HG03571 (cell line): ENCODE measurements at regions not wholly inside any gene's neighbourhood (a gene's known extent, or its start where the extent isn't known, plus 50 kb on each side); places are given as distances from the start of the nearest gene placed in this dataset.
"Not testable (repeated sequence)": the region's sequence is repeated elsewhere in the genome, so short reads cannot be mapped to it uniquely, and the experiment has no call there.

Experiments used
- ATAC-seq: cut with Tn5 transposase; IDR thresholded peaks from one replicate; pipeline ENCODE4 v1.9.1; 2021; ENCODE audit not compliant: unreplicated experiment

DNA sequence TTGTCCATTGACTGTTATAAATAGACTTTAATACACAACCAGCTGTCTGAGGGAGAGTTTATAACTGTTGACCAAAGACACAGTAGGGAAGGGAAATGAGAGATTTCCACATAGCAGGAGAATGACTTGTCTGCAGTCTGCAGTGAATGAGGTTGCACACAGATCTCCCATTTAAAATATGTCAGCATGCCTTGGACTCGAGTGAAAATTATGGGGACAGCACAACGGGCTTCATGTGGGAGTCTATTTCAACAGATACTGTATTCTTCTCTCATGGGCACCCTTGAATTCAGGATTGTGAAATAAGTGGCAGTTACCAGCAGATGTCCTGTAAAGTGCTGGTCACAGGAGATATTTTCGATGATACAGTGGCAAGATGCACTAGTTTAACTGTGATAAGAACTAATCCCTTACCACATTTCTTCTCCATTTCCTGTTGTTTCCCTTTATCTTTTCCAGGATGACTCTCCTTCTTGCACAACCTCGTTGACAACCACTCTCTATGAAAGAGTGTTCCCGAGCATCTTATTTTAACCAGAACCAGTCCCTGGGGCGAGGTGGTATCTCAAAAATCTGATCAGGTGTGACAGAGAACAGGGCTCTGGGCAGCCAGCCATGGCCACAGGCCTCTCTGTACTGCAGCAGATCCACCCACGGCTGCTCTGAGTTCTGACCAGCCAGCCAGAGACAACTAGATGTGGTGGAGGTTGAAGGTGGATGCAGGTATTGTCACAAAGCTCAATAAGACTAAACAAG is 51.5 kb upstream of the MAP3K1 start:
- no peak for ATAC-seq

DNA sequence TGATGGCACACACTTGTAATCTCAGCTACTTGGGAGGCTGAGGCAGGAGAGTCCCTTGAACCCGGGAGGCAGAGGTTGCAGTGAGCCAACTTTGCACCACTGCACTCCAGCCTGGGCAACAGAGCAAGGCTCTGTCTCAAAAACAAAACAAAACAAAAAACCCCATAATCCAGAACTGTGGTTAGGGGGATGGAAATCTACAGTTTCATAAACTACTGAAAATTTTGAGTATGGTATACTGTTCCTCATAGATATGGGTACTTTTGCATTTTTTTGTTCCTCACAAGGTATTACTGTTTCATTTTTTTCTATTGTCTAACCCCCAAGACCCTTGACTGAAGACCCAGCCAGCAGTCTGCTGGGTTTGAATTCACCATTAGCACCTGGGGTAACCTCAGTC is 52.2 kb upstream of the MAP3K1 start:
- no peak for ATAC-seq

DNA sequence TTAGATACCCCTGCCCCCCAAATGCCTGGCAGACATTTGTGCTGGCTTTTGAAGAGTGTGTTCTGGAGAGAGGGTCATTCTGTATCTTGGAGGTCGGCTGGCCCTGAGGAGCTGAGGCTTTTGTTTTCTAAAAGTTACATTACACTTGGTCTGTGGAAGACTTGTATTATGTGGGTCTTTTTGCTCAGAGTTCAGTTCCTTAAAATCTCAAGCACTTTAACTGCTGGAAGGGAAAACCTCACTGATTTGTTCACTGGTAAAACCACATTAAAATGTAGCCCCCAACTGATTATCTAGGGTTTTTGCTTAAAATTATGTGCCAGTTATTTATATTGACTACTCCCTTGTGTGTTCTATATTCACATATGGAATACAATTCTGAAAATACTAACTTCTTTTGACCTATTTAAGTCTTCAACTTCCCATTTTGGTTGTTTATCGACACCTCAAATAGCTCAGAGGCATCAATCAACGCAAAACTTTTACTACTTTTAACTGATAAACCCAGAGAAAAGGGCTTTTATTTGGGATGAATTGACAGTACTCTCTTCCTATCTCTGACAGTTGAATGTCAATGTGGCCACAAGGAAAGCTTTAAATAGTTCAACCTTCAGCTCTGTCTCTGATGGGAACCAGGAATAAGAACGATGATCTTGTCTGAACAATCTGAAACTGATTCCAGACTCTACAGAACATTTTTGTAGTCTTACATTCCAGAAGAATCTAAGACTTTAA is 54.0 kb upstream of the MAP3K1 start:
- ATAC-seq: no peak

DNA sequence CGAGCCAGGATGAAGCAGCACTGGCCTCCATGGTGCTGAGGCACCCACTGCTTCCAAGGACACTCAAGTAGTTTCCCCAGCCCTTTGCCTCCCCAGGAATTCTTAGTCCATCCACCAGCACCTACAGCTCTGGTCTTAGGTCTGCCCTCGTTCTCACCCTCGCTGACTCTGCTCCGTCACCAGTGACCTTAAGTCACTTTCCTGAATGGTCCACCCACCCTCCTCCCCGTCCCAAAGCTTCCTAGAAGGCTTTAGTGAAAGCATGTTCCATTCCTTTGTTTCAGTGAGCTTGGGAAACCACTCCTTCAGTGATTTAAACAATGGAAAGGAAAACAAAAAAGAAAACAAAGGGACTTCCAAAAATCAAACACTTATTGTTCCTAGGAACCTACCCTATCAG is 54.6 kb upstream of the MAP3K1 start:
- no peak for ATAC-seq

DNA sequence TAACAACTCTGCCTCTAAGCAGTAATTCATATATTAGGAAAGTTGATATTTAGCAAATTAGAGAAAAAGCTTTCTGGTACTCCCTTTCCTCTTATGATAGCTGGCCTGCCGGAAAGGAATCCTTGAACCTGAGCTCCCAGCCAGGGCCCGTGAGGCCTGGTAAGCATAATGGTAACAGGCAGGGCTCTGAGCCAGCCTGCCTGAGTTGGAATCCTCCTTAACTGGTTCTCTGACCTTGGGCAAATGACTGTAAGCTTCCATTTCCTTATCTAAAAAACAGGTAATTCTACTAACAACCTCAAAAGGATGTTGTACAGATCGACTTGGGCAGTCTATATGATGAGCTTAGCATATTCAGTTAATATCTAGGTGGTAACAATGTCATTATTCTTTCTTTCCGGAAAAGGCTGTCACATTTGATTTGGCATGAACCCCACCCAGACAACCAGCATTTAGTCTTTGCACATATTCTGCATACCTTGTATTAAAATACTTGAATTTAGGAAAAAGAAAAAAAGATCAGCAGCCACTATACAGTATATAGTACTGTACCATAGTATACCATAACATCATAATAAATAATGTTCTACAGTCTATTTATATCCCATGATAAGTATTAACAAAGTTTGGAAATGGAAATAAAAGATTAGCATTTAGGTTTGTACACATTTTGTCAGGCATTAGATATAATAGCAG is 55.7 kb upstream of the MAP3K1 start:
- no peak for ATAC-seq

DNA sequence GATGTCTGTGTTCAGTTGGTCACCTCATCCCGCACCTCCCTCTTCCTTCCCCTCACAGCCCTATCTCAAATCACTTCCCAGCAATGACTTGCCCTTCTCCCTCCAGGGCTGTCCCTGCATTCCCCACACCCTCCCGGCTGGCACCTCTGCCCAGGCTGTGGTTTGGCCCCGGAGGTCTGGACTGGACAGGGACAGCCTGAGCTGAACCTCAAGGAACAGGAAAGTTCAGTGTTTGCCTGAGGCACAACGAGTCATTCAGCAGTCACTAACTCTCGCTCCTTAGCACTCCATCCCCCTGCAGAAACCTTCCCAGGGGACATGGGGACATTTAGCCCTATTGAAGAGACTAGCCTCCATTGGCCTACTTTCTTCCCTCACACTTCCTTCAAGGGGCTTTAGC is 58.3 kb upstream of the MAP3K1 start:
- ATAC-seq: no peak

DNA sequence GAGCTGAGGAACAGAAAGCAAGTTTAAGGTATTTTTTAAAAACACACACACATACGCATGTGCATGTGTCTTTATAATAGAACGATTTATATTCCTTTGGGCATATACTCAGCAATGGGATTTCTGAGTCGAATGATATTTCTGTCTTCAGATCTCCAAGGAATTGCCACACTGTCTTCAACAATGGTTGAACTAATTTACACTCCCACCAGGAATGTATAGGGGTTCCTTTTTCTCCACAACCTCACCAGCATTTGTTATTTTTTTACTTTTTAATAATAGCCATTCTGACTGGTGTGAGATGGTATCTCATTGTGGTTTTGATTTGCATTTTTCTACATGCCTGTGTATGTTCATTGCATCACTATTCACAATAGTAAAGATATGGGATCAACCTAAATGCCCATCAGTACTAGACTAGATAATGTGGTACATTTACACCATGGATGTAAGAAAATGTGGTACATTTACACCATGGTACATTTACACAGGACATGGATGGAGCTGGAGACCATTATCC is 60.3 kb upstream of the MAP3K1 start:
- ATAC-seq: no peak

DNA sequence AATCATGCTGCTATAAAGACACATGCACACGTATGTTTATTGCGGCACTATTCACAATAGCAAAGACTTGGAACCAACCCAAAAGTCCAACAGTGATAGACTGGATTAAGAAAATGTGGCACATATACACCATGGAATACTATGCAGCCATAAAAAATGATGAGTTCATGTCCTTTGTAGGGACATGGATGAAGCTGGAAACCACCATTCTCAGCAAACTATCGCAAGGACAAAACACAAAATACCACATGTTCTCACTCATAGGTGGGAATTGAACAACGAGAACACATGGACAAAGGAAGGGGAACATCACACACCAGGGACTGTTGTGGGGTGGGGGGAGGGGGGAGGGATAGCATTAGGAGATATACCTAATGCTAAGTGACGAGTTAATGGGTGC is 61.8 kb upstream of the MAP3K1 start:
- not testable (repeated sequence) for ATAC-seq

DNA sequence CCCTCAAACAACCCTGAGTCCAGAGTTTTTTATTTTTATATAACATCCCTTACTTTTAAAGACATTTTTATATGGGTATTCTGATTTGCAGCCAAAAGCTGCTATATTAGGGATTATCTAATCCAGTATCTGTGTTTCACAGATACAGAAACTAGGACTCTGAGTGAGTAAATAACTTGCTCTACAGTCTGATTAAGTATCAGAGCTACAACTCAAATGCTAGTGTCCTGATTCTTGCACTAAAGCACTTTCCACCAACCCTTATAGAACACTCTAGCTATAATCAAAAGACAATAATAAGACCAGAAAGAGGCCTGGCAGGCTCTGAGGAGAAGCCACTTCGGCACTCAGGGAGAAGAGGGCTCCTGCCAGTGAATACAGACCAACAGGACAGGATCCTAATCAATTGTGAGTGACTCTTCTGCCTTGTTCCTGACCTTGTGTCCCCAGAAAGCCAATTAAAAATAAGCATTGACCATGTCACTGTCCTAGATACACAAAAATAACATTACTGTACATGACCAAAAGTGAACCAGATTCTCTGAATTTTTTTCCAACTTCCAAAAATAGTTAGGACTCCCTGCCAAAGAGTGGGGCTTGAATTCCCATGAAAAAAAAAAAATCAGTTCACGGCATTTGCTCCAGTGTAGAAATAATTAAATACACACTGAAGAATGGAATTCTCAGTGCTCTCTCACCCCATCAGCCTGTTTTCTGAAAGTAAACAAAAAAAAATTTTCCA is 63.6 kb upstream of the MAP3K1 start:
- no peak for ATAC-seq

DNA sequence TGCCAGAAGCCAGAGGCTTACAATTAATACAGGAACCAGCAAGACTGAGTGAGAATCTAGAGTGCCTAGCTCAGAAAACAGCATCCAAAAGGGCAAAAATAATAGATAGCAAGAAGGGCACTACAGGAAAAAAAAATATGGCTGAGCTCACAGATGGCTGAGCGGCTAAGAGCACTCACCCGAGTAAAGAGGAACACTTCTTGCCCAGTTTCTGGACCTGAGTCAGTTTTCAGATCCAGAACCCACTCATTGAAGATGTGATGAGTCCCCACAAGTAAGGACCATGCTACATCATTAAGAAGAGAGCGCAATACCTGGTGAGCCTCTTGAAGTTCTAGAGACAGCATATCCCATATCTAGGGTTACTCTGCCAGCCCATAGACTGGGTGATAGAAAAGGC is 65.5 kb upstream of the MAP3K1 start:
- no peak for ATAC-seq

DNA sequence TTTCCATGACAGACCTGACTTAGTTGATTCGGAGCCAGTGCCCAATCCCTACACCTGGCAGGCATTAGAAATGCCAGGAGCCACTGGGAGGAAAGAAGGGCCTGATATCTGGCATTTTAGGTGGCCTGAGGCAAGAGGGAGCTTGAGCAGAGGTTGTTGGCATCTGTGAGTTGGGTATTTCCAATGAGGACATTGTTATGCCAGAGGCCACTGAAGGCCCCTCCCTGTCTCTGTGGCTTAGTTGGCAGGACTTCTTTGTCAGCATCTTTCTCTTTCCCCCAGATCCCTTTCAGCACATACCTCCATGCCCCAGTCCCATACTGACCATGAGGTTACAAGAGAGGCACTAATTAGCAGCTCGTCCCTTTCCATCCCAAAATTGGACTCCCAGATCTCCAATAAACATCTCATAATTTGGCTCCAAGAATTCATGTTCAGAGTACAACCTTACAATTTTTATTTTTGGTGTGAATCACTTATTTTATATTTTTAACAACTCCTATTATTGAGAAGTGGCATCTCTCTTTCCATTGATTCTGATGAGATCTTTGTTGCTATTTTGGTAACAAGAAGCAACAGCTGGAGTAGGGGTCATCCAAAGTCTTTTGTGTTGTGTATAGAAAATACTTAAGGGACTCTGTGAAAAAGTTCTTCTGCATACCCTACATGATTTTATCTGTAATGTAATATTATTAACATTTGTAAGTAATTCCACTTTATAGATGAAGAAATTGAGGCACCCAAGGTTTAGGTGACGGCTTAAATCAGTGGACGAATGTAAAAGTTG is 68.6 kb upstream of the MAP3K1 start:
- no peak for ATAC-seq

DNA sequence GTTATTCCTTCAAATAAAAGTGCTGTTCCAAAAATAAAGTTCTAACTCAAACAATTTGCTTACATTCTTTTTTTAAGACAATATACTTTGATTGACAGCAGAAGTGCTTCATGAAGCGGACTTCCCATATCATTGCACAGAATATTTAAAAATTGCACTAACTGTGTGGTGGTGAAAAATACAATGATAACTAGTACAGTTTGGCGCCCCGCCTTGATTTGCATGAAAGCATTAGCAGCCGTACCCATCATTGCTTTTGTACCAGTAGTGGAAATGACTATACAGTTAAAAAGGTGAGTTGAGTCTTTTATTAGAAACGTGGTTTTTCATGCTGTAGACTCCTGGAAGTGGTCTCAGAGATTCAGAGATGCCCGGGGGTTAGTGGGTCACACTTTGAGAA is 69.5 kb upstream of the MAP3K1 start:
- no peak for ATAC-seq

DNA sequence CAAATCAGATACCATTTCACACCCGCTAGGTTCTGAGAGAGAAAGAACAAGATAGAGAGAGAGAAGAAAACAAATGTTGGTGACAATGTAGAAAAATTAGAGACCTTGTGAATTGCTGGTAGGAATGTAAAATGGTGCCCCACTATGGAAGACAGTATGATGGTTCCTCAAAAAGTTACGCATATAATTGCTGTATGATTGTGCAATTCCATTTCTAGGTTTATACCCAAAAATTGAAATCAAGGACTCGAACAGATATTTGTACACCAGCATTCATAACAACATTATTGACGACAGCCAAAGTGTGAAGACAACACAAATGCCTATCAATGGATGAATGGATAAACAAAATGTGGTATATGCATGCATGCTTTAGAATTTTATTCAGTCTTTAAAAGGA is 74.5 kb upstream of the MAP3K1 start:
- ATAC-seq: no peak

DNA sequence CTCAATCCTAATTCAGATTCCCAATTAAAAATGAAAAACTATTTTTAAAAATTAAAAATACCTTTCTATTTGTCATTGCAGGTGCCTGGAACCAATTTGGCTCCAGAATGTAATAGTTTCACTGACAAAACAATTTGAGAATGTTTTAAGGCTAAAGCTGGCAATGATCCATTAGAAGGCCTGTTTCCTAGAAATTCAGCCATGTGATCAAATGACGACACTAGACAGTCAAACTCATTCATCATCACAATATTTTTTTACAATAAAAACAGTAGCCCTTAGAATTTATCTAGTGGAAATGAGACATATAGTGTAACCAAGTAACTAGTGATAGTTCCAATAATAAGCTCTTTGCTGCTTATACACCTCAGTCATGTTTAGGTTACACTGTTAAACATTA is 75.4 kb upstream of the MAP3K1 start:
- ATAC-seq: no peak

DNA sequence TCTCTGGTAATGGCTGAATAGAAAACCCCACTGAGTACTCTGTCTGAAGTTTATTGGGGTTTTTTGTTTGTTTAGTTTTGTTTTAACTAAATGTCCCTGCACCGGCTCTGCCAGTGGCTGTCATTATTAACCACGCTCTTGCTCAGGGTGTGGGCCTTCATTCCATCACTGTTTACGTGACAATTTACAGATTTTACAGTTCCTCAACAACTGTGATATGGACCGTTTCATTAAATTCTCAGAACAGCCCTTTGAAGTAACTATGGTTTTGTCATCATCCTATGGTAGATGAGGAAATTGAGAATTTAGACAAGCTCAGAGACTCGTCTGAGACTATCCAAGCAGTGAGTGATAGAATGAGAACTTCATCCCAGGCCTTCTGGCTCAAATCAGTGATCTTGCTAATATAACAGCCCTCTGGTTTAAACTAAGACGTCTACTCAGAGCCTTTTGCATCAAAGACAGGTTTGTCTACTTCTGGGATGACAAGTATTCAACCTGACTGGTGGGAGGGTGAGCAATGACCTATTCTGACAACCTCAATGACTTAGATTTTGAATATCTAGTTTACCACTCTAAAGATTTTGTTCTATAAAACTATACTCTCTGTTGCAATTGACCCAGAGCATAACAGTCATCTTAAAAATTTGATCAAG is 77.3 kb upstream of the MAP3K1 start:
- no peak for ATAC-seq

DNA sequence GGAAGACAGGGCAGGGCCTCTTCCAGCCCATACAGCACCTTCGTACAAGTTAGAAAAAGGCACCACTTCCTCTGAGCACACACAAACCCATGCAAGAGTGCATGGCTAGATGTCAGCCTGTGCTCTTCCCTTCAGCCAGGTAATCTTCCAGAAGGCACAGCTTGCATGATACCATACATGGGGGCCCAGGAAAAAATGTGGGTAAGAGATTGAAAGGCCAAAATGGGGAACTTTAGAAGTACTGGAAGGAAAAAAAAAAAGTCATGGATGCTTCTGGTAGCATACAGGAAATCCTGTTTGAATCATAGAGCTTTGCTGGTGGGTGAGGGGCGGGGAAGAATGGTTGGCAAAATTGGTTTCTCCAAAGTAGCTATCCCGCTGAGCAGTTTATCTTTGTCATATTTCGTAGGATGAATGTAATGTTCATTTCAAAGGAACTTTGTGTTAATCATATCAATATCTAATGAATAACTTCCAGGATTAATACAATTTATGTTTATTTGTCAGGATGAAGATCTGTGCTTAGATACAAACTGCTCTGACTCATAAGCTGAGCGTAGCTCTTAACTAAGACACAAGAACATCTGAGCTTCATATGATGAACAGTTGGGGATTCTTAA is 78.2 kb upstream of the MAP3K1 start:
- ATAC-seq: no peak

DNA sequence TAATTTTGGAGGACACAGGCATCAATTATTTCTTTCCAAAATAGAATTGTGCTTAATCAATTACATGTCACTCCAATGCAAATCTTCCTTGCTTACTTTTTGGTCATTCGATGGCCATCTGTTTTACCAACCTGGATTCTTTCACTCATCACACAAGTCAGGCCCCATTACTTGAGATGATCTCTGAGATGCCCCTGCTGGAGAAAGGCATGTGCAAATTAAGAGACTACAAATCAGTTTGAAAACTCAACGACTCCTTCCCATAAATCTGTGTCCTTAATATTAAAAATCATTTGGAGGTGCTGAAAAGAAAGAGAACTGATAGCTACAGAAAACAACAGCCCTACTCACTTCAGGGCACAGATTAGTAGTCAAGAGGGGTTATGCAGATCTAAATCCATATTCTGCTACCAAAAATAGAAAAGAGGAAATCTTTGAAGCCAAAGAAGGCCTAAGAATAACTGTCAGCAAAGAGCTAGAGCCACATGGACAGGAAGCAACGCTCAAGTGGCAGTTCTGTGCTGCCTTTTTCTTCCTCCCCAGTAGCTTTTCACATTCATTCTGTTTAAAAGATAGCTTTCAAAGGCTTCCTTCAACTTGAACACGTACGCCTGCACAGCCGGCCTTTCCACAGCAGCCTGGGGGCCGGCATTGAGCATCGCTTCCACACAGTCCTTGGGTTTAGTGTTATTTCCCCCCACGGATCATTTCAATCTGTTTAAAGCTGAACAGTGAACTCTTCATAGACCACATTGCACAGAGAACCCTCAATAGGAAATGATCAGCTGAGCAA is 79.3 kb upstream of the MAP3K1 start:
- no peak for ATAC-seq

DNA sequence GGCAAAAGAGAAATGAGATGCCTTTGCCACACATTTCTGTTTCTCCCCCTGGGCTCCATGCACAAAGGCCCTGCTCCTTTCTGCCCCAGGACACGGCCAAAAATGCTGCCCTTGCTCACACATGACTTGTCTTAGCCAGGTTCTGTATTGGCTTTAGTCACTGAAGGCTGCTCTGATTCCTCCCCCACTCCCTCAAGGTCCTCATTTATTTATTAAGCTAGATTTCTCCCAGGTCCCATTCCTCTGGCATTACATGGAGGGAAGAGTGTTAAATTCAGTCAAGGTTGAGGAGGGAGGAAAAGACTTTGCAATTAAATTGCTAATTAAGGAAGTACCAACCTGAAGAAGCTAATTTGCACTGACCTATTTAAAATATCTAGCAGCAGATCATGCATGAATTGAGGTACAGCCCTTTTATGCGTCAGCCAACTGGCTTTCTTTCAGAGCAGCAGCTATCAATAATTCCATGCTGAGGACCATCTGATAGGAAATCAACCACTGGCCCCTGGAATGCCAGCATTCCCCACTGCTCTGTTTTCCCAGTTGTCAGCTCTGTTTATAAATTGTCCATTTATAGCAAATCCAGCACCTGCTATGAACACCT is 81.2 kb upstream of the MAP3K1 start:
- ATAC-seq: no peak
